OCI-LY3 (cell line): ENCODE measurements at regions not wholly inside any gene's neighbourhood (a gene's known extent, or its start where the extent isn't known, plus 50 kb on each side); places are given as distances from the start of the nearest gene placed in this dataset.

Experiments used
- EZH2phosphoT487 ChIP-seq: fragments of 200-600 bp; shearing (Covaris generic); IDR thresholded peaks from 2 replicates; pipeline ENCODE4 v1.6.1; 2018; ENCODE audit warnings: antibody characterized with exemption, mixed run types, low read depth
- TF ChIP-seq, protein P1 (sequence below): fragments of 200-600, 300-600 bp; sonication (generic); IDR thresholded peaks from 2 replicates; pipeline ENCODE4 v1.5.1; 2014; ENCODE audit warnings: antibody characterized with exemption, low read length, low read depth

DNA sequence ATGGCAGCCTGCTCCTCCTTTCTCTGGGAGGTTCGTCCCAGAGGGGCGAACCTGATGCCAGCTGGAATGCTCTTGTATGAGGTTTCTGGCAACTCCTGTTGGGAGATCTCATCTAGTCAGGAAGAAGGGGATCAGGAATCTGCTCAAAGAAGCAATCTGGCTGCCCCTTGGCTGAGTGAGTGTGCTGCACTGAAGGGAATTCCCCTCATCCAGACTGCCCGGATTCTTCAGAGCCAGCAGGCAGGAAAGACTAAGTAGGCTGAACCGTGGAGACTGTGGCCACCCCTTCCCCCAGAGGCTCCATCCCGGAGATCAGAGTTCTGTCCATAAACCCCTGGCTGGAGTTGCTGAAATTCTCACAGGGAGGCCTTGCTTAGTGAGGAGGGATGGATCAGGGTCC is 476.0 kb downstream of the CSNK1G3 start:
- TF ChIP-seq, protein P1, sequence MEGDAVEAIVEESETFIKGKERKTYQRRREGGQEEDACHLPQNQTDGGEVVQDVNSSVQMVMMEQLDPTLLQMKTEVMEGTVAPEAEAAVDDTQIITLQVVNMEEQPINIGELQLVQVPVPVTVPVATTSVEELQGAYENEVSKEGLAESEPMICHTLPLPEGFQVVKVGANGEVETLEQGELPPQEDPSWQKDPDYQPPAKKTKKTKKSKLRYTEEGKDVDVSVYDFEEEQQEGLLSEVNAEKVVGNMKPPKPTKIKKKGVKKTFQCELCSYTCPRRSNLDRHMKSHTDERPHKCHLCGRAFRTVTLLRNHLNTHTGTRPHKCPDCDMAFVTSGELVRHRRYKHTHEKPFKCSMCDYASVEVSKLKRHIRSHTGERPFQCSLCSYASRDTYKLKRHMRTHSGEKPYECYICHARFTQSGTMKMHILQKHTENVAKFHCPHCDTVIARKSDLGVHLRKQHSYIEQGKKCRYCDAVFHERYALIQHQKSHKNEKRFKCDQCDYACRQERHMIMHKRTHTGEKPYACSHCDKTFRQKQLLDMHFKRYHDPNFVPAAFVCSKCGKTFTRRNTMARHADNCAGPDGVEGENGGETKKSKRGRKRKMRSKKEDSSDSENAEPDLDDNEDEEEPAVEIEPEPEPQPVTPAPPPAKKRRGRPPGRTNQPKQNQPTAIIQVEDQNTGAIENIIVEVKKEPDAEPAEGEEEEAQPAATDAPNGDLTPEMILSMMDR, result no peak
- TF ChIP-seq EZH2phosphoT487, result no peak
